NT2/D1 (cell line): ENCODE measurements at regions not wholly inside any gene's neighbourhood (a gene's known extent, or its start where the extent isn't known, plus 50 kb on each side); places are given as distances from the start of the nearest gene placed in this dataset.
"Not testable (repeated sequence)": the region's sequence is repeated elsewhere in the genome, so short reads cannot be mapped to it uniquely, and the experiment has no call there.

Experiments
- DNase-seq: peaks from one replicate; pipeline ENCODE4 v3.0.0-alpha.2; 2011; ENCODE audit warnings: low read depth, low spot score
- H3K27me3 ChIP-seq: 2 replicates; pipeline ENCODE4 v1.6.0; 2011; ENCODE audit warnings: mild to moderate bottlenecking; ENCODE audit not compliant: insufficient read length, insufficient read depth
- H3K36me3 ChIP-seq: 2 replicates; pipeline ENCODE4 v1.6.1; 2011; ENCODE audit warnings: mild to moderate bottlenecking, low read length, mixed read lengths; ENCODE audit not compliant: insufficient read depth, insufficient read length
- H3K4me1 ChIP-seq: 2 replicates; pipeline ENCODE4 v1.5.1; 2011; ENCODE audit not compliant: insufficient read depth, insufficient read length
- H3K4me3 ChIP-seq: 2 replicates; pipeline ENCODE4 v1.5.1; 2011; ENCODE audit warnings: low read depth; ENCODE audit not compliant: insufficient read length
- H3K9ac ChIP-seq: 2 replicates; pipeline ENCODE4 v1.6.0; 2011; ENCODE audit warnings: low read depth; ENCODE audit not compliant: insufficient read length
- H3K9me3 ChIP-seq: 2 replicates; pipeline ENCODE4 v1.5.1; 2011; ENCODE audit warnings: mild to moderate bottlenecking, low read length; ENCODE audit not compliant: insufficient read depth
- SUZ12 ChIP-seq: IDR thresholded peaks from 2 replicates; pipeline ENCODE4 v1.6.1; 2011; ENCODE audit not compliant: insufficient read length, insufficient read depth; ENCODE audit errors: extremely low read depth
- YY1 ChIP-seq: IDR thresholded peaks from 2 replicates; pipeline ENCODE4 v1.6.1; 2011; ENCODE audit not compliant: insufficient read length, insufficient read depth
- ZNF274 ChIP-seq: IDR thresholded peaks from 2 replicates; pipeline ENCODE4 v1.6.1; 2011; ENCODE audit warnings: mild to moderate bottlenecking, low read depth, low read length

DNA sequence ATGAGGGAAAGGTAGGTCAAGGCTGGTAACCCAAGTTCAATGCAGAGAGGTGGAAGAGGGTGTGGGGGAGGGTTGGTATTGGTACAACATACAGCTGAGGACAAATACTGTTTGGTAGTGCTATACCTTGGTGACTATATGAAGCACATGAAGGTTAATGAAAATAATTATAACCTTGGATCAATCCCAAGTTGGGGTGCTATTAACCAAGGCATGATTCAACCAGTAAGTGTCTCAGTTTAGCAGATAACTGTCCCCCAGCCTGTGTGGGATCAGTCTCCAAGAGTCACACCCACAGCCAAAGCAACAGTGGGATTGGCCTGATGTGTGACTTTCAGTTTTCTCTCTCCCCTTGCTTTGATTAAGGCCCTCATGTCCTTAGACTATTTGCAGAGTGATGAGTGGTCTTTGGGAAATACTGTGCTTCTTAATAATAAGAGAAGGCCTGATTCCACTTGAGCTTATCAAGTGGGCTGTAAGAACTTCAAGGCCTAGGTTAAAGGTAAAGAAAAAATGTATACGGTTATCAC is 80.8 kb downstream of the EOMES start:
- no peak overlapping the region for H3K4me3 ChIP-seq
- H3K36me3 ChIP-seq, result no peaks in the 10 kb centered on the region
- no peaks in the 10 kb centered on the region for H3K9me3 ChIP-seq
- TF ChIP-seq ZNF274, result no peak
- TF ChIP-seq YY1, result no peak
- TF ChIP-seq SUZ12, result no peak
- DNase-seq, result no peak
- no peaks in the 10 kb centered on the region for H3K4me1 ChIP-seq
- H3K9ac ChIP-seq, result no peak overlapping the region
- no peaks in the 10 kb centered on the region for H3K27me3 ChIP-seq

DNA sequence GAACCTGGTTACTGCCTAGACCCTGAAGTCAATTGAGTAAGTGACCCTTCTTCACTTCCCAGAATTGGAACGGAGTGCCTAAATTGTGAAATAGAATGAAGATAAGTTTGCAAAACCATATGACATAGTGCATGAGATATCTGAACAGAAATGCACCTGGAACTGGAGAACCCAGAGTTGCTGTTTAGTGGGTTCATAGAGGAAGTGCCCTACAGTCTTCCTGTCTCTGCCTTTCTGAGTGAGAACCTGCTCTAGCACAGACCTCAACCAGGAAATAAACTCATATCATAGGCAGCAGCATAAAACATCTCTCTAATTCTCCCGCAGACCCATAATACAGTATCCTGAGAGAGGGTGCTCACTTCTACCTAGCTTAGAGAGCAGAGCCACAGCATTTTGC is 82.9 kb downstream of the EOMES start:
- no peak for DNase-seq
- no peak for TF ChIP-seq ZNF274
- TF ChIP-seq YY1, result no peak
- no peak for TF ChIP-seq SUZ12
- Histone ChIP-seq H3K36me3 (no peaks in the 10 kb centered on the region), H3K4me3 (no peak overlapping the region), H3K9me3 (no peaks in the 10 kb centered on the region), H3K4me1 (no peaks in the 10 kb centered on the region), H3K27me3 (no peaks in the 10 kb centered on the region), H3K9ac (no peak overlapping the region)

DNA sequence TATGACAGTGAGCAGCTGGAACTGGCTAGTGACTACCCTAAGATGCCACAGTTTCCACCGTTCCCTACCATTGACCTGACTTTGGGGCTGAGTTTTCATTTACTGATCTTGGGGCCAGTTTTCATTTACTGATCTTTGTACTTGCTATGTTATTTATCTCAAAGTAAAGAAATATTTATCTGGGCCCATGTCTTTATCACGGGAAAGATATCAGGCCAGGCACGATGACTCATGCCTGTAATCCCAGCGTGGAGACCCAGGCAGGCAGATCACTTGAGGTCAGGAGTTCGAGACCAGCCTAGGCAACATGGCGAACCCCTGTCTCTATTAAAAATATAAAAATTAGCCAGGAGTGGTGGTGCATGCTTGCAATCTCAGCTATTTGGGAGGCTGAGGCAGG is 83.5 kb downstream of the EOMES start:
- Histone ChIP-seq H3K9ac (no peak overlapping the region), H3K27me3 (no peaks in the 10 kb centered on the region), H3K9me3 (no peaks in the 10 kb centered on the region), H3K4me1 (no peaks in the 10 kb centered on the region), H3K36me3 (no peaks in the 10 kb centered on the region), H3K4me3 (no peak overlapping the region)
- TF ChIP-seq SUZ12, result no peak
- TF ChIP-seq YY1, result no peak
- TF ChIP-seq ZNF274, result no peak
- no peak for DNase-seq

DNA sequence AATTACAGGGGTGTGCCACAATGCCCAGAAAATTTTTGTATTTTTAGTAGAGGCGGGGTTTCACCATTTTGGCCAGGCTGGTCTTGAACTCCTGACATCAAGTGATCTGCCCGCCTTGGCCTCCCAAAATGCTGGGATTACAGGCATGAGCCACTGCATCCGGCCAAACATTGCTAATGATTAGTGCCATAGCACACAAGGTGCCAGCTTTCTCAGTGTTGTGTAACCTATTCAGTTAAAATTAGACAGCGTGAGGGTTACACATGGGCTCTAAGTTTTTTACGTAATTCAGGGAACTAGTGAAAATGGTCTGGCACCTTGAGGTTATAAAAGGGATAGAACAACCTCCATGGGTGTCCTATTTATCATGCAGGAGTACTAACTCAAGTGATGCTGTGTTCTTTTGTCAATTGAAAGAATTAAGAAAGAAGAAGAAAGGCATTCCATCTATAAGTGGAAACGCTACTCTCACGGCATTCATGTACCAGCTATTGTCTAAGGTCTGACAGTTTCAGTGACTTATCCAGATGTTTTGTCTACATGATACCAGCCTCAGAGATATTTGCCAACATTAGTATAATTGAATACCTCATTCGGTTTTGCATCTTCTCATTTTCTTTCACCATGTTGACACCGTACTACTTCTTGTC is 84.7 kb downstream of the EOMES start:
- no peak overlapping the region for H3K9ac ChIP-seq
- no peaks in the 10 kb centered on the region for H3K27me3 ChIP-seq
- no peaks in the 10 kb centered on the region for H3K9me3 ChIP-seq
- no peak for DNase-seq
- no peak overlapping the region for H3K4me3 ChIP-seq
- H3K4me1 ChIP-seq, result no peaks in the 10 kb centered on the region
- TF ChIP-seq ZNF274, result no peak
- TF ChIP-seq YY1, result no peak
- TF ChIP-seq SUZ12, result no peak
- no peaks in the 10 kb centered on the region for H3K36me3 ChIP-seq

DNA sequence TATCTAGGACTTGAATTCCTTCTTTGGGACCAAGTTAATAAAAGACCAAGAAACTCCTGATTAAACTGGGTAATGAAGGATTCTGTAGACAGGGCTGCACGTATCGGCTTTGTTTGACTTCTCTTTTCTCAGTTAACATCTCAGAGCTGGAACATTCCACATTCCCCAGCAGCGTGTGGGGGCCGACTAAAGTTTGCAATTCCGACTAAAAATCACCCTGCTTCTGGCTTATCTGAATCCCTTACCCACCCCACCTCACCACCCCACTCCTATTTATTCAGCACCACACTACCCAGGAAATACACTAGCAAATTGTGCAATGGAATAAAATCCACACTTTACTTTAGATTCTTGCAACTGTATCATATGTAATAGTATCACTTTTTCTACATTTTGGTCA is 87.1 kb downstream of the EOMES start:
- not testable (repeated sequence) for H3K27me3 ChIP-seq, H3K9me3 ChIP-seq, DNase-seq, H3K4me3 ChIP-seq, H3K36me3 ChIP-seq, H3K4me1 ChIP-seq, H3K9ac ChIP-seq

DNA sequence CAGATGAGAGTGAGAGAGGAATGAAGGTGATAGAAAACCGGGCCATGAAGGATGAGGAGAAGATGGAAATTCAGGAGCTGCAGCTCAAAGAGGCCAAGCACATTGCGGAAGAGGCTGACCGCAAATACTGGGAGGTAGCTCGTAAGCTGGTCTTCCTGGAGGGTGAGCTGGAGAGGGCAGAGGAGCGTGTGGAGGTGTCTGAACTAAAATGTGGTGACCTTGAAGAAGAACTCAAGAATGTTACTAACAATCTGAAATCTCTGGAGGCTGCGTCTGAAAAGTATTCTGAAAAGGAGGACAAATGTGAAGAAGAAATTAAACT is 88.9 kb downstream of the EOMES start:
- Histone ChIP-seq H3K36me3 (no peaks in the 10 kb centered on the region), H3K27me3 (no peaks in the 10 kb centered on the region), H3K4me3 (no peak overlapping the region), H3K4me1 (no peaks in the 10 kb centered on the region), H3K9ac (no peak overlapping the region), H3K9me3 (no peaks in the 10 kb centered on the region)
- TF ChIP-seq YY1 (no peak), ZNF274 (no peak), SUZ12 (no peak)
- no peak for DNase-seq

DNA sequence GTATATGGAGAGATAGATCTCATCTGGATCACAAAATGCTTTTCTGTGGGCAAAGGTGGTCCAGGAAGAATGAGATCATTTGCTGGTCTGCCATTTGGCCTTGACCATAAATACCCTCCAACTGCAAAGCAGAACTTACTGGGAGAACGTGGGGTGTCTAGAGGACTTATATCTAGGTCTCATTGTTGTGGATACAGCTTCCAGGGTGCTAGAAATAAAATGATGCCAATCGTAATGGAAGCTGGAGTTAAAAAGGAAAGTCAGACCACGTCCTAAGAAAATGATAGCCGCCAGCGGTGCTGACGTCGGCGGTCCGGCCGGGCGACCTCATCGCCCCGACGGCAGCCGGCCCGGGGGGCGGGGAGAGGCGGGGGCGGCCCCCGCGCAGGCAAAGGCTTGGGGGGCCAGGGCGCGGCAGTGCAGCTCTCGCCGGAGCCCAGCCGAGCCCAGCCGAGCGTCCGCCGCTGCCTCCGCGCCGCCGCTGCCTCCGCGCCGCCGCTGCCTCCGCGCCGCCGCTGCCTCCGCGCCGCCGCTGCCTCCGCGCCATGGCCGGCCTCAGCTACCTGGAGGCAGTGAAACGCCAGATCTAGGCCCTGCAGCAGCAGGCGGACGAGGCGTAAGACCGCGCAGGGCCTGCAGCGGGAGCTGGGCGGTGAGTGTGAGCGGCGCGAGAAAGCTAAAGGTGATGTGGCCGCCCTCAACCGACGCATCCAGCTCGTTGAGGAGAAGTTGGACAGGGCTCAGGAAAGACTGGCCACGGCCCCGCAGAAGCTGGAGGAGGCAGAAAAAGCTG is 89.5 kb downstream of the EOMES start:
- TF ChIP-seq SUZ12 (no peak), YY1 (no peak), ZNF274 (no peak)
- no peak overlapping the region for H3K9ac ChIP-seq
- DNase-seq, result no peak
- H3K4me1 ChIP-seq, result no peaks in the 10 kb centered on the region
- no peaks in the 10 kb centered on the region for H3K9me3 ChIP-seq
- H3K36me3 ChIP-seq, result no peaks in the 10 kb centered on the region
- no peaks in the 10 kb centered on the region for H3K27me3 ChIP-seq
- no peak overlapping the region for H3K4me3 ChIP-seq
